IMR-90 (cell line): ENCODE measurements at regions not wholly inside any gene's neighbourhood (a gene's known extent, or its start where the extent isn't known, plus 50 kb on each side); places are given as distances from the start of the nearest gene placed in this dataset.

Experiments
- BHLHE40 ChIP-seq: fragments of 150-350 bp; IDR thresholded peaks from 2 replicates; pipeline ENCODE4 v1.6.1; 2016; ENCODE audit warnings: mild to moderate bottlenecking, low read depth, low read length
- CEBPB ChIP-seq: IDR thresholded peaks from 2 replicates; pipeline ENCODE4 v1.6.1; 2012; ENCODE audit warnings: low read depth, low read length, improper control_type of control experiment
- CHD1 ChIP-seq: IDR thresholded peaks from 2 replicates; pipeline ENCODE4 v1.6.1; 2012; ENCODE audit warnings: low read depth, low read length, improper control_type of control experiment
- CTCF ChIP-seq: conservative IDR thresholded peaks from 2 replicates; pipeline ENCODE4 v1.5.1; 2012; ENCODE audit warnings: mild to moderate bottlenecking, low read depth, low read length, improper control_type of control experiment
- FOS ChIP-seq: fragments of 150-350 bp; IDR thresholded peaks from 2 replicates; pipeline ENCODE4 v1.6.1; 2016; ENCODE audit warnings: low read depth, low read length
- MAFK ChIP-seq: IDR thresholded peaks from 2 replicates; pipeline ENCODE4 v1.6.1; 2012; ENCODE audit warnings: low read depth, low read length, improper control_type of control experiment
- MAZ ChIP-seq: IDR thresholded peaks from 2 replicates; pipeline ENCODE4 v1.6.1; 2012; ENCODE audit warnings: low read depth, mild to moderate bottlenecking, low read length, improper control_type of control experiment, moderate library complexity, borderline replicate concordance
- MXI1 ChIP-seq: IDR thresholded peaks from 2 replicates; pipeline ENCODE4 v1.6.1; 2012; ENCODE audit warnings: low read depth, mild to moderate bottlenecking, low read length, moderate library complexity, borderline replicate concordance
- POLR2A ChIP-seq: IDR thresholded peaks from 2 replicates; pipeline ENCODE4 v1.6.1; 2012; ENCODE audit warnings: mild to moderate bottlenecking, low read depth, low read length
- RAD21 ChIP-seq: IDR thresholded peaks from 2 replicates; pipeline ENCODE4 v1.6.1; 2012; ENCODE audit warnings: low read length, improper control_type of control experiment
- RCOR1 ChIP-seq: IDR thresholded peaks from 2 replicates; pipeline ENCODE4 v1.6.1; 2012; ENCODE audit warnings: mild to moderate bottlenecking, low read length, improper control_type of control experiment; ENCODE audit not compliant: insufficient replicate concordance
- RFX5 ChIP-seq: IDR thresholded peaks from 2 replicates; pipeline ENCODE4 v1.8.0; 2012; ENCODE audit warnings: low read depth, mild to moderate bottlenecking, low read length, moderate library complexity
- SMC3 ChIP-seq: fragments of 150-350 bp; IDR thresholded peaks from 2 replicates; pipeline ENCODE4 v1.6.1; 2016; ENCODE audit warnings: low read depth, mild to moderate bottlenecking, antibody characterized with exemption, low read length, moderate library complexity
- USF2 ChIP-seq: fragments of 150-350 bp; IDR thresholded peaks from 2 replicates; pipeline ENCODE4 v1.6.1; 2017; ENCODE audit warnings: mild to moderate bottlenecking, antibody characterized with exemption, low read length, low read depth

GRCh38 chr3:70770650-70771049 lies 458.2 kb upstream of the MDFIC2 start:
- TF ChIP-seq RCOR1 (no peak), CTCF (no peak), RFX5 (no peak), BHLHE40 (no peak), POLR2A (no peak), USF2 (no peak), MXI1 (no peak), SMC3 (no peak), MAZ (no peak), RAD21 (no peak), CEBPB (no peak), CHD1 (no peak), MAFK (no peak), FOS (no peak)
